Hippocampal formation (tissue), 2 donors: ENCODE measurements at regions not wholly inside any gene's neighbourhood (a gene's known extent, or its start where the extent isn't known, plus 50 kb on each side); places are given as distances from the start of the nearest gene placed in this dataset.
"Not testable (repeated sequence)": the region's sequence is repeated elsewhere in the genome, so short reads cannot be mapped to it uniquely, and the experiment has no call there.

Experiments used
- DNase-seq, 2 donors: peaks; one replicate each; lab custom pipeline; 2025; lab: John Stamatoyannopoulos, UW

DNA sequence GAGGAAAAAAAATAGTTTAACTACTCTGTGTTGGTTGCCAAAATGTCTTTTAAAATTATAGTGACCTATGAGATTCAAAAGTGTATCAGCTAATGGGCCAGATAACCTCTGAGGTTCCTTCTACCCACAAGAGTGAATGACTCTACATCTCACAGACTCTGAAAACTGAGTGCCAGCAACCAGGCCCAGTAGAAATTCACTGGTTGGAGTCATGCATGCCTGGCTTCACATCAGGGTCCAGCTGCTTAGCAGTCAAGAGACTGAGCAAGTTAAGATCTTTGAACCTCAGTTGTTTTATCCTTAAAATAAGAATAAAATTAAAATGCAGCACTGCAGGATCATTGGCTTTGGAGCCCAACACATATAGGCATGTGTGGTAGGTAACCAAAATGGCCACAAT is 342.6 kb upstream of the NFIA start:
- no peak for DNase-seq

DNA sequence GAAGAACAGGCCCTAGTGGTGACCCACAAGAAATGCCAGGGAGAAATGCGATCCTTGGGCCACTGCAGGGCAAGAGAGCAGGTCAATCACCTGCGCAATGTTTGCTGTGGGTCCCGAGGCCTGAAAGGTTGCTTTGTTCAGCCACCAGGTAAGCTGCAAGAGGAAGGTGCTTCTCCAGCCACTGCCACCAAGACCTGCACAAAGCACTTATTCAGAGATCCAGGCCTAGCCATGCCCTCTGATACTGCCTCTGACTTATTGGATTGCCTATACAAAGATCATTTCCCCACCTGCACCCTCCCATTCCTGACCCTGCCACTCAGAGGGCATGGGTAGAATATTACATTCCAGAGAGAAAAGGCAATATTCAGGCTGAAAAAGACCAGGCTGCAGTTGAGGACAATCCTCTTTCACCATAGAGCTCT is 349.4 kb upstream of the NFIA start:
- no peak for DNase-seq

DNA sequence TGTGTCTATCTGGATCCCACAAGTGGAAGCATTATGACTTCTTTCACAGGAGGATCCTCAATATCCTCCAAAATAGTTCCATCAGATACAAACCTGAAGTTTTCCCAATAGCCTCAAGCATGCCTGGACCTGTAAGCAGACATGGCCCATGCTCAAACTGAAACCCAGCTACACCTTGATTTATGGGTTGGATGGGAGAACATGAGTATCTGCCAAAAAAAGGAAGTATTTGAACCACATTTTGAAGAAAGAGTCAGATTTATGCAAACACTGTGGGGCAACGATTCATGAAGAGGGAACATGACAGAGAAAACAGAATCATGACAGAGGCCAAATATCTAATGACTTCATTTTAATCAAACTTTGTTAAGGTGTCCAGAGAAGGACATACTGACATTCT is 351.0 kb upstream of the NFIA start:
- DNase-seq: no peak

DNA sequence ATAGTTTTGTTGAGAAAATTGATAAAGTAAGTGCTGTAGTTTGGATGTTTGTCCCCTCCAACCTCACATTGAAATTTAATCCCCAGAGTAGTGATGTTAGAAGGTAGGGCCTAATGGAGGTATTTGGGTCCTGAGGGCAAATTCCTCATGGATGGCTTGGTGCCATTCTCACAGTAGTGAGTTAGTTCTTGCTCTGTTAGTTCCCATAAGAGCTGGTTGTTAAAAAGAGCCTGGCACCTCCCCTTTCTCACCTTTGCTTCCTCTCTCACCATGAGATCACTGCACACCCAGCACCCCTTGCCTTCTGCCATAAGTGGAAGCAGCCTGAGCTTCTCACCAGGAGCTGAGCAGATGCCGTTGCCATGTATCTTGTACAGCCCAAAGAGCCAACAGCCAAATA is 354.8 kb upstream of the NFIA start:
- DNase-seq: no peak

DNA sequence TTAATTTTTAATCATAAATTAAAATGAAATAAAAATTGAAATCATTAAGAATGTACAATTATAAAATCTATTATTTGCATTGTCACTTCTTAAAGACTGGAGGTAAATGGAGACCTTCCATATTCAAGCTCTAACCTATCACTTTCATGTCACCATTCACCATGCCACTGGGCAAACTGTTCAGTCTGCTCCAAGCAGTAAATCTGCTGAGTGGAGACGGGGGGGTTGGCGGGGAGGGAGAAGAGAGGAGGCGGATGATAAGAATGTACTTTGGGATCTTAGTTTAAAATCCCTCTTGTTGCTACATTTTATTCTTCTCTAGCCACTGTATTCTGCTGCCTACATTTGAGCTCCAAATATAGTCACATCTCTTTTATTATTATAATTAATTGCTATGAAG is 365.9 kb upstream of the NFIA start:
- no peak for DNase-seq

DNA sequence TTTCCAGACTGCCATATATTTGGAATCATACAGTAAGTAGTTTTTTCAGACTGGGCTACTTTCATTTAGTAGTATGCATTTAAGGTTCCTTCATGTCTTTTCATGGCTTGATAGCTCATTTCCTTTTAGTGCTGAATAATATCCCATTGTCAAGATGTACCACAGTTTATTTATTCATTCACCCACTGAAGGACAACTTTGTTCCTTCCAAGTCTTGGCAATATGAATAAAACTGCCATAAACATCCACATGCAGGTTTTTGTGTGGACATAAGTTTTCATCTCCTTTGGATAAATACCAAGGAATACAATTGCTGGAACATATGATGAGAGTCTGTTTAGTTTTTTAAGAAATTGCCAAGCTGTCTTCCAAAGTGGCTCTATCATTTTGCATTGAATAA is 366.4 kb upstream of the NFIA start:
- no peak for DNase-seq

DNA sequence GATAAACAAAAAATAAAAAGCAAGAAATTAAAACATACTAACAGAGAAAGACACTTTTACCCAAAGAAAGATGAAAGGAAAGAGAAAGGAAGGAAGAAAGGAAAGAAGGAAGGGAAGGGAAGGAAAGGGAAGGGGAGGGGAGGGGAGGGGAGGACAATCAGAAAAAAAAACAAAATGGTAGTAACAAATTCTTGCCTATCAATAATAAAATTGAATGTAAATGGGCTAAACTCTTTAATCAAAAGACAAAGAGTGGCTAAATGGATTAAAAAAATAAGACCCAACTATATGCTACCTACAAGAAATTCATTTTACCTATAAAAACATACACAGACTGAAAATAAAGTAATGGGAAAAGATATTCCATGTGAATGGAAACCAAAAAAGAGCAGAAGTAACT is 372.9 kb upstream of the NFIA start:
- no peak for DNase-seq

DNA sequence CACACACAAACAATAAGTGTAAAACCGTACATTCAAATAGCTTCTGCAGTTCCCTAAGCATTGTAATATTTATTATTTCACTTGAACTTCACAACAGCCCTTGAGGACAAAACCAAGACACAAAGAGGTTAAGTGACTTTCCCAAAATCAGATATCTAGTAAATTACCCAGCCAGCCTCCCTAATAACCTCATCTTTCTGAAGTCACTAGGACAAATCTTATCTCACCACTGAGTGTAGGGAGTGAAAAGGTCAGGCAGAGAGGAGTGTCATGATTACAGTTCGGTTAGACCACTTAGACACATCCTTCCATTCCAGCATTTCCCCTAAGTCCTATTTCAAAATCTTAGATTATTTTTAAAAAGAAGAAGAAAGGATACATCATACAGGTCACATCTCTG is 377.3 kb upstream of the NFIA start:
- DNase-seq: no peak

DNA sequence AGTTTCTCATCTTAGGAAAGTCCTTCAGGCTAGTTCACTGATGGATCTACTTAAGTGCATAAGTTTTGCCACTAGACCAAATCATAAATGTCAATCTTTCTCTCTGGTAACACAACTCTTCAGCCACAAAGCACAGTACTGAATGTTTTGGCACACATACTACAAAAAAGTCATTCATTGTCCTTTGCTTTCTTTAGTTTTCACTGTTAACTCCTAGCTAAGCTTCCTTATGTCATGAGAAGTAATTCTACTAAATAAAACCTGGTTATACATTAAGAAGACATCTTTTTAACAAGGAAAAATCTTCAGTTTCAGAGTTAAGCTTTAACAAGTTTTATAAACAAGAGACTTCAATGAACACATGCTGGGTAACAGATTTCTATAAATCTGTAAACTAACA is 379.2 kb upstream of the NFIA start:
- DNase-seq: no peak

DNA sequence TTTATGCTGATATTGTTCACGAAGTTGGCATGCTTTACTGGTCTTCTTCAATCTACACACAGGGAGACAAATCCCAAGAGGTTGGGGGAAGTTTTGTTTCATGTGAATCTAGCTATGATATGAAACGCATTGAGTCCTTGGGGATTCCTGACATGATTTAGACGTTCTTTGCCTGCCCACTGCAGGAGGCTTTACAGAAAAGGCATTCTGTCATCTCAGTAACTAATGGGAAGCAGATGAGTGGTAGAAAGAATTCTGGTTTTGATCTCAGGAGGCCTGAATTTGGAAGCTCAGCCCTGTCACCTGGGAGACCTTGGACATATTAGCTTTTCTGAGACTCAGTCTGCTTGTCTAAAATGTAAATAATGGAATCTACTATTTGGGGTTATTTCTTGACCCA is 383.0 kb upstream of the NFIA start:
- DNase-seq: peak; percentile 0 to 3

DNA sequence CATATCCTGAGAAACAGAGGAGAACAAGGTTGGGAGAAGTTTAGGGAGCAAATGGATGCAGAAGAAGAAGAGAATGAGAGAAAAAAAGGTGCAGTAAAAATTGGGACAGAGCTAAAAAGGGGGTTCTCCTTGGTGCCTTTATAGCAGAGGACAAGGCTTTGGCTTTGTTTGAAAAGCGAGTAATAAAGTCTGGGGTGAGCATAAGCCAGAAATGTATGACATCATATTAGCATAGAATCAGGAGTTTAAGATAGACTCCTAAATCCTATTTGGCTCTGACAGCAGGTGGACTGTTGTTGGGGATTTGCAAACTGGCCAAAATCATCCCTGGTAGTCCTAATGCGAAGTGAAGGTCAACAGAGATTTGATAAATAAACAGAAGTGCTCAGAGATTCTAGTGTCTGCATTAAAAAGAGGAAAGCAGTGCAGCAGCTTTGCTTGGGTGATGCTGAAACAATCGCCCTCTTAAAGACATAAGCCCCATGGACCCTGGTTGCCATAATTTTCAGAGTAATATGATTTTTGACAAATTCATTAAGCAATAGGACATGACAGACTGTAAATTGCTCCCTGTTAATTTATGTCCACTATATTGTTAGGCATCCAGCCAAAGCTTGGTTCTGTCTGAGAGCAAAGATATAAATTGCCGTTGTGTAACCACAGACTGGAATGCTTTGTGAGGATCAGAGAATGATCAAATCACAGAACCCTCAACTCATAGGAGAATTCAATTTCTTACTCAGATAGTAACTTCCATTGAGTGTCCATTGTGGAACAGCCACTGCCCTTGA is 385.0 kb upstream of the NFIA start:
- DNase-seq: no peak

DNA sequence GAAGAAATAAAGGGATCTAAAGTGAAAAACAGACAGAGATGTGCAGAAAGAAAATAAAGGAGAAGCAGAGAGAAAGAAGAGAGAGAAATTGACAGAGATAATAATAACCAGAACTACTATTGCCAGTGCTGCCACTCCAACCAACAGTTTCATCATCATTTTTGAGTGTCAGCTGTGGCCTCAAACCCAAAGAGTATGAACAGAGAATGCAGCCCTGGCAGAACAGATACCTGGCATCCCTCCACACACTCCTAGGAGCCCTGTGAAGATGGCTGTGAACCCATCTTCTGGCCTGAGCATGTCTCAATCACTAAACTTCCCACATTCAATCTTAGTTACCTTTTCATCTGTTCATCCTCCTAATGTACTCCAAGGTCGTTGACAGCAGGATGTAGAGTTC is 385.8 kb upstream of the NFIA start:
- DNase-seq: no peak

DNA sequence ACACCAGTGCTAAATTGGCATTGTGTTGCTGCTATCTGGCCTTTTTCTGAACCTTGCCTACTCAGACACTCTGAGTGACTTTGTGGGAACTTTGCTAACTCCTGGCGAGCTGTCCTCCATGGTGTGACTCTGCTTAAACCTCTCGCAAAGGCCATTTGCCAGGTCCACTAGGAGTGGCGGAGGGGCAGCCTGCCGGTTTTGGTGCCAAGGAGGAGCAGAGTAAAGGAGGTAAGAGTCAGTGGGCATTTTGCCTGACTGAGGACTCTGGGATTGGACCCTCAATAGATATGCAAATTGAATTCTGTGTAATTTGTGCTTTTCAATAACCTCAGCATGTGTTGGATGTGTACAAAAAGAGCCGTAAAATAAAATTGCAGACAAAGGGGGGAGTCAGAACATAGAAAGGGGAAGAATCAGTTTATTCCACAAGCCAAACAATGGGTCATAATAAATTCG is 386.6 kb upstream of the NFIA start:
- DNase-seq: peak in 1 of 2 donors; percentile 5

DNA sequence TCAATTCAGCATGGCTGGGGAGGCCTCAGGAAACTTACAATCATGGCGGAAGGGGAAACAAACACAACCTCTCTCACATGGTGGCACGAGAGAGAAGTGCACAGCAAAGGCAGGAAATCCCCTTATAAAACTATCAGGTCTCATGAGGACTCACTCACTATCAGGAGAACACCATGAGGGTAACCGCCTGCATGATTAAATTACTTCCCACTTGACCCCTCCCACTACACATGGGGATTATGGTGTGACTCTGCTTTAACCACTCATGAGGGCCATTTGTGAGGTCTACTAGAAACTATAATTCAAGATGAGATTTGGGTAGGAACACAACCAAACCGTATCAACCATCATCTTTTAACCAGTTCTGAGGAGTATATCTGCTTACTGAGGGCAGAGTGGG is 387.4 kb upstream of the NFIA start:
- no peak for DNase-seq

DNA sequence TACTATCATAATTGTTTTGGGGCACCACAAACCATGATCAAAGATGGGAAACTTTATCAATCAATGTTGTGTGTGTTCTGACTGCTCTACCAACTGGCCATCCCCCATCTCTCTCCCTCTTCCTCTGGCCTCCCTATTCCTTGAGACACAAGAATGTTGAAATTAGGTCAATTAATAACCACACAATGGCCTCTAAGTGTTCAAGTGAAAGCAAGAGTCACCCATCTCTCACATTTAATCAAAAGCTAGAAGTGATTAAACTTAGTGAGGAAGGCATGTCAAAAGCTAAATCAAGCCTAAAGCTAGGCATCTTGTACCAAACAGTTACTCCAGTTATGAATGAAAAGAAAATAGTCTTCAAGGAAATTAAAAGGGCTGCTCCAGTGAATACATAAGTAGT is 390.3 kb upstream of the NFIA start:
- no peak for DNase-seq

DNA sequence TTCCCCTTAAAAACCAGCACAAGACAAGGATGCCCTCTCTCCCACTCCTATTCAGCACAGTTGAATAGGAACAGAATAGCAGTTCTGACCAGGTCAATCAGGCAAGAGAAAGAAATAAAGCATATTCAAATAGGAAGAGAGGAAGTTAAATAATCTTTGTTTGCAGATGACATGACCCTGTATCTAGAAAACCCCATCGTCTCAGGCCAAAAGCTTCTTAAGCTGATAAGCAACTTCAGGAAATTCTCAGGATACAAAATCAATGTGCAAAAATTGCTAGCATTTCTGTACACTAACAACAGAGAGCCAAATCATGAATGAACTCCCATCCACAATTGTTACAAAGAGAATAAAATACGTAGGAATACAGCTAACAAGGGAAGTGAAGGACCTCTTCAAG is 394.1 kb upstream of the NFIA start:
- DNase-seq: not testable (repeated sequence)

DNA sequence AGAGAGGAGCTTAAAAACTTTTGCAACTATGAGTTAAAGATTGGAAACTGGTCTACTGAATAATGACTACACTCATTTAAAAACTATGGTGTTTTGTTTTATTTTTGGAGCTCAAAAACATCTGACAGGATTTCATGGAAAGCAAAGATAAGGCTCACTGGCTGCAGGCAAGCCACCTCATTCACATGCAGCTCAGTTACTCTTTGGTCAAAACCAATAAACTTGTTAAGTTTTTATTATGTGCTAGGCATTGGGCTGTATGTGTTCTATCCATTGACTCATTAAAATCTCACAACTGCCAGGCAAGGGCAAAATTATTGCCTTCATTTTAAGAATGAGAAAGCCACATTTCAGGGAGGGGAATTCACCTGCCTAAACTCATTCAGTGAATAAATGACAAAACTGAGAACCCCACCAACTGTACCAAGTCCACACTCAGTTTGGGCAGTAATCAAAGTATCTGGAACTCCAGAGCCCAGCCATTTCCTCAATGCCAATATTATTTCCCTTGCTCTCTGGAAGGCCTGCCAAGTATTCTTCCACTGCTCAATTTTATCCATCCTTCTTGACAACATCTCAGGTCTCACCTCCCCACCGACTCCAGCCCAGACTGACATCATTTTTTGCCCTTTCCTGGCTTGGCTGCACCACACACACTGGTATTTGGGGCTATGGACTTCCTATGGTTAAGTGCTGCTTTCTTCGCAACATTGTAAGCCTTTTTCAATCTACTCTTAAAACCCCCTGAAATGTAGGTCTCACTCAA is 401.1 kb upstream of the NFIA start:
- DNase-seq: no peak

DNA sequence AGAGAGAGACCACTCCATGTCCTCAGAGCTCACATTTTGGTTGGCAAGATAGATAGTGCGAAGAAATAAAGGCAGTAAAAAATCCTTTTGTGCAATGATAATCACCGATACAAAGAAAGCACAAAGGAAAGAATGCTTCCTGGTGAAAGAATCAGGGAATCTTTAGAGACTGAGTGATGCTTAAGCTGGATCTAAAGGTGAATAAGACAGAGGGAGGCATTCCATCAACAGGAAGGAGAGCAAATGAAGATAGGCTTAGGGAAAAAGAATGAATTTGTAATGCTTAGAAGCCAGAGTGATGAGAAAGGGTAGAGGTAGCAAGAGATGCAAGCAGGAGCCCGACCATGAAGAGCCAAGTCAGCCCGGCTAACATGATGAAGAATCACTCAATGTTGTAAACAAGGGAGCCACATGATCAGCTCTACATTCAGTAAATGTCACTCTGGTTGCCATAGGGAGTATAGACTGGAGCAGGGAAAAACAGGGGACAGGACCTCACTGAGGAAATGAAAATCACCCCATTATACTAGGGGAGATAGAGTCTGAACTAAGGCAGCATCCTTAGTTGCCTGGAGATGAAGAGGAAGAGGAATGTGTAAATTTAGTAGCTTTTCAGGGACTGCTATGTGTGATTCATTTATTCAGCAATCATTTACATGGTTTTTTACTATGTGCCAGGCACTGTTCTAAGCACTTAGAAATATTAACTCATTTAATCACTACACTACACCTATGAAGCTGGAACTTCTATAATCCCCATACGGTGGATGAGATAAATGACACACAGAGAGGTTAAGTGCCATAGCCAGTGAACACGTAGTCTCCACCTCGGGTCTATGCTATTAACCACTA is 402.6 kb upstream of the NFIA start:
- no peak for DNase-seq

DNA sequence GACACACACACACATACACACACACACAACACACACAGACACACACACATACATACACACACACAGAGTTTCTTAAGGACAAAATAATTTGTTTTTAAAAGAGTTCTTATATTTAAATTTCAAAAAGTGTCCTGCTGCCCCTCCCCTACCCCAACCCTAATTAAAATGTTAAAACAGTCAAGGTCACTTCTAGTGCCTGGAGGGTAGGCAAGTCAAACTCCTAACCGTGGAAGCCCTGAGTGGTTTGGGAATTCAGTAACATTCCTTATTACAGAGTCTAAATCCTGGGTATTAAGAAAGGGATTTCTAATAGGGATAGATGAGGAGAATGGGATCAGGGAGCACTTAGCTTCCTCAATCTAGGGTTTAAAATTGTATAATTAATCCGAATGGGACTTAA is 403.6 kb upstream of the NFIA start:
- no peak for DNase-seq

DNA sequence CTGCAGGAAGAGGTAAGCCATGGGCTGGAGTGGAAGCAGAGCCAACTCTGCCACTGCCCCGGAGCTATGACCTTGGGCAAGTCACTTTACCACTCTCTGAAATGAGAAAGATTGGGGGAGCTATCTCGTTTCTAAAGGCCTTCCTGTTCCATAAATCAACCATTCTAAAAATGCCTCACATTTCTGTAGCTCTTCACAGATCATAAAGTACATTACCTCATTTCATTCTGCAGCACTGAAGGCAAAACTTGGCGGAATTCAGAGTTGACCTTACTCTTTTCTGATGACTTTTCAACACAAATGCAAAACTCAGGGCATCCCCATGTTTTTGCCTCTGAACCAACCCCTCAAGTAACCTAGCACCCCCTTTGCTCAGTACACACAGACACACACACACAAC is 404.0 kb upstream of the NFIA start:
- no peak for DNase-seq

DNA sequence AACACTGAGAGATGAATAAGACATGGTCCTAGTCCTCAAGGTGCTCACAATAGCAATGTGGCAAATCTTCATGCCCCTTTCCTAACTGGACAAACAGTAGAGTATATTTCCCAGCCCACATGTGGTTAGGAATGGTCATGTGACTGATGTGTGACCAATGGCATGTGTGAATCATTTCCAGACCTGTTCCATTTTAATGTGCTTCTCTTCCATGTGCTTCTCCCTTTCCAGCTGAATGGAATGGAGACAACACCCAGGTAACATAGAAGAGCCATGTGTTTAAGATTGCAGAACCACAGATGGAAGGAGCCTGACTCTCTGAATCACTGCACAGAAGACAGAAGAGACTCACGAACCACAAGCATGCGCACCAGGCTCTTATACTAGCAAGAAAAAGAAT is 409.9 kb upstream of the NFIA start:
- DNase-seq: no peak

DNA sequence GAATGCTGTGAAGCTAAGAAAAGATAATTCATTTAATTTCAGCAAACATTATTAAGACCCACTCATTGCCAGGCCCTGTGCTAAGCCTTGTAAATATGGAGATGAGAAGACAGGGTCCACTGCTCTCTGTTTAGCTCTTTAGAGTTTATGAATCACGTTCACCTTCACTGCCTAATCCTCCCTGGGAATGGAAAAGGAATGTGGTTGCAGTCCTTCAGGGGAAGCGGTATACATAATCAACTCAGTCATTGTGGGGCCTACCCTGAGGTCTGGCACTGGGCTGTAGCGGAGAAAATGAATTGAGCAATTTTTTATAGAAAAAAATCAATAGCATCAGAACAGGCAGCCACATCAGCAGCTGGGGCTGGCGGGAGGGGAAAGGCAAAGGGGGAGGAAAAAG is 412.1 kb upstream of the NFIA start:
- no peak for DNase-seq

DNA sequence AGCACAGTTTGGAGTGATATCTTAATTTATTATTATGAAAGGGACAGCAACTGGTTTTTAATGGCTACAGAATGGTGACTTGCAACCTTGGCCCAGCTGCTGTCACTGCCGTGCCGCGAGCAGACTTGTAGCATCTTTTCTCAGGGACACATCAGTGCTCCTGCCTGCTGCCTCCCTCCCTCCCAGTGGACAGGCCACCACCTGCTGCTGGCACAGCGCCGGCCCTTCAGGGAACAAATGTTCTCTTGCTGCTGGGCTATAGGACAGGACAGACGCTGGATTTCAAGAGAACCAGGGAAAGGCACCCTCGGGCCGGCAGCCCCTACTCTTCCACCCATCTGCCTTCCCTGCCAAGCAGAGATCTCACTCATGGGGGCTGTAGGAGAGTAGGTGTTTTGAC is 413.8 kb upstream of the NFIA start:
- no peak for DNase-seq
